H1 (cell line): ENCODE measurements at regions not wholly inside any gene's neighbourhood (a gene's known extent, or its start where the extent isn't known, plus 50 kb on each side); places are given as distances from the start of the nearest gene placed in this dataset.

Experiments
- CTCF ChIA-PET: fragments of 300-600 bp; sonication (Branson Sonifier 250); formaldehyde crosslinking; loops from one replicate; lab custom pipeline; 2021; ENCODE audit not compliant: partially characterized antibody; lab: Charles Lee
- POLR2A ChIA-PET: fragments of 300-600 bp; sonication (Branson Sonifier 250); formaldehyde crosslinking; loops from one replicate; lab custom pipeline; 2021; ENCODE audit warnings: inconsistent platforms; ENCODE audit not compliant: partially characterized antibody; lab: Charles Lee
- DNase-seq, 2 experiments: peaks; one replicate each; pipeline versions ENCODE4 v3.0.0 to v3.0.0-alpha.2; 2010 to 2022; ENCODE audit warnings: low spot score in 2 of 2, low read depth in 1 of 2, mixed read lengths in 1 of 2
- FAIRE-seq: peaks from 2 replicates; lab custom pipeline; 2011; peaks lifted over from hg19 to GRCh38; lab: Jason Lieb, UNC
- H2AFZ ChIP-seq: 2 replicates; pipeline ENCODE4 v1.8.1; 2012; ENCODE audit warnings: low read length, inconsistent platforms
- H2AK5ac ChIP-seq: 2 replicates; pipeline ENCODE4 v1.6.1; 2013; ENCODE audit warnings: low read depth, low read length
- H2BK120ac ChIP-seq: replicated peaks from 2 replicates; pipeline ENCODE3; 2013; ENCODE audit warnings: low read depth, low read length, inconsistent platforms
- H2BK12ac ChIP-seq: 2 replicates; pipeline ENCODE4 v1.6.1; 2013; ENCODE audit warnings: low read depth, low read length
- H2BK15ac ChIP-seq: 2 replicates; pipeline ENCODE4 v1.6.1; 2013; ENCODE audit warnings: low read length
- H2BK20ac ChIP-seq: 2 replicates; pipeline ENCODE4 v1.6.1; 2013; ENCODE audit warnings: low read length
- H2BK5ac ChIP-seq: 2 replicates; pipeline ENCODE4 v1.6.1; 2013; ENCODE audit warnings: low read depth, low read length
- H3K14ac ChIP-seq: 2 replicates; pipeline ENCODE4 v1.6.1; 2013; ENCODE audit warnings: inconsistent platforms; ENCODE audit not compliant: insufficient read length
- H3K18ac ChIP-seq: 2 replicates; pipeline ENCODE4 v1.6.1; 2013; ENCODE audit warnings: low read length; ENCODE audit errors: extremely low read depth
- H3K23ac ChIP-seq: 2 replicates; pipeline ENCODE4 v1.6.1; 2013; ENCODE audit warnings: inconsistent platforms; ENCODE audit not compliant: insufficient read length
- H3K23me2 ChIP-seq: 2 replicates; pipeline ENCODE4 v1.6.1; 2013; ENCODE audit warnings: low read depth, low read length
- H3K27ac ChIP-seq: 2 replicates; pipeline ENCODE4 v1.6.1; 2011; ENCODE audit warnings: low read depth, low read length, inconsistent platforms
- H3K27me3 ChIP-seq, 4 experiments: replicated peaks in 1 of 4; 1 replicate in 1 of 4; 2 replicates in 3 of 4; pipeline versions ENCODE4 v1.6.1 to v1.8.1; 2011 to 2013; ENCODE audit warnings: low read length in 3 of 4, mild to moderate bottlenecking in 3 of 4, inconsistent platforms in 2 of 4, mixed read lengths in 2 of 4, moderate library complexity in 1 of 4; ENCODE audit not compliant: control insufficient read depth in 3 of 4, insufficient read depth in 3 of 4; ENCODE audit errors: extremely low read depth in 1 of 4
- H3K36me3 ChIP-seq, 4 experiments: 2 replicates each; pipeline versions ENCODE4 v1.6.1 to v1.8.1; 2011 to 2013; ENCODE audit warnings: mild to moderate bottlenecking in 4 of 4, low read length in 3 of 4, moderate library complexity in 2 of 4, control low read depth in 1 of 4, inconsistent platforms in 1 of 4; ENCODE audit not compliant: insufficient read depth in 4 of 4, control insufficient read depth in 2 of 4
- H3K4ac ChIP-seq: replicated peaks from 2 replicates; pipeline ENCODE3; 2013; ENCODE audit warnings: low read length, low read depth, mixed read lengths, inconsistent platforms; ENCODE audit not compliant: insufficient read length
- H3K4me1 ChIP-seq, 4 experiments: replicated peaks in 1 of 4; 1 replicate in 1 of 4; 2 replicates in 3 of 4; pipeline versions ENCODE4 v1.6.1 to v1.8.1; 2011 to 2013; ENCODE audit warnings: low read length in 3 of 4, inconsistent platforms in 2 of 4, mixed read lengths in 1 of 4; ENCODE audit not compliant: insufficient read depth in 4 of 4, control insufficient read depth in 3 of 4
- H3K4me2 ChIP-seq, 2 experiments: 2 replicates each; pipeline versions ENCODE4 v1.6.1 to v1.8.1; 2011 to 2013; ENCODE audit warnings: low read depth in 2 of 2, low read length in 2 of 2, control low read depth in 1 of 2, inconsistent platforms in 1 of 2, mild to moderate bottlenecking in 1 of 2; ENCODE audit not compliant: insufficient read depth in 1 of 2
- H3K4me3 ChIP-seq, 4 experiments: fragments of 200-600, 300-600 bp in 1 of 4; sonication (generic), shearing (Covaris generic), sonication (Bioruptor Twin) in 1 of 4; 2 replicates each; pipeline versions ENCODE4 v1.5.1 to v1.8.1; 2011 to 2016; ENCODE audit warnings: low read length in 4 of 4, low read depth in 3 of 4, control low read depth in 2 of 4, inconsistent platforms in 2 of 4, mild to moderate bottlenecking in 2 of 4, mixed read lengths in 1 of 4, moderate library complexity in 1 of 4; ENCODE audit not compliant: insufficient read depth in 2 of 4; ENCODE audit errors: extremely low read depth in 1 of 4
- H3K56ac ChIP-seq: replicated peaks from 2 replicates; pipeline ENCODE3; 2013; ENCODE audit warnings: low read depth, mild to moderate bottlenecking, mixed read lengths, low read length, inconsistent platforms; ENCODE audit not compliant: insufficient read length
- H3K79me1 ChIP-seq: 2 replicates; pipeline ENCODE4 v1.6.1; 2013; ENCODE audit warnings: low read depth, low read length, control low read depth
- H3K79me2 ChIP-seq, 2 experiments: 2 replicates each; pipeline versions ENCODE4 v1.6.1 to v1.8.1; 2012 to 2013; ENCODE audit warnings: low read length in 2 of 2, mild to moderate bottlenecking in 2 of 2, inconsistent platforms in 1 of 2; ENCODE audit not compliant: insufficient read depth in 2 of 2, control insufficient read depth in 1 of 2
- H3K9ac ChIP-seq, 4 experiments: replicated peaks in 1 of 4; 1 replicate in 1 of 4; 2 replicates in 3 of 4; pipeline versions ENCODE4 v1.6.1 to v1.8.1; 2011 to 2013; ENCODE audit warnings: low read depth in 3 of 4, low read length in 3 of 4, control low read depth in 2 of 4, mild to moderate bottlenecking in 2 of 4, moderate library complexity in 2 of 4, inconsistent platforms in 1 of 4; ENCODE audit errors: extremely low read depth in 1 of 4
- H3K9me3 ChIP-seq, 2 experiments: 2 replicates each; pipeline versions ENCODE4 v1.6.1 to v1.8.1; 2012 to 2013; ENCODE audit warnings: mild to moderate bottlenecking in 2 of 2, moderate library complexity in 2 of 2, control low read depth in 1 of 2, inconsistent platforms in 1 of 2, low read depth in 1 of 2, low read length in 1 of 2, mixed read lengths in 1 of 2; ENCODE audit not compliant: insufficient read depth in 2 of 2
- H4K20me1 ChIP-seq, 2 experiments: replicated peaks in 1 of 2; 2 replicates each; pipeline versions ENCODE3 to v1.8.1; 2011 to 2013; ENCODE audit warnings: inconsistent platforms in 2 of 2, low read length in 2 of 2, mild to moderate bottlenecking in 1 of 2; ENCODE audit not compliant: insufficient read depth in 2 of 2, control insufficient read depth in 1 of 2
- H4K5ac ChIP-seq: 2 replicates; pipeline ENCODE4 v1.6.1; 2013; ENCODE audit warnings: low read length, low read depth, mixed read lengths, inconsistent platforms; ENCODE audit not compliant: insufficient read length
- H4K8ac ChIP-seq: 2 replicates; pipeline ENCODE4 v1.8.0; 2013; ENCODE audit warnings: mild to moderate bottlenecking, moderate library complexity, low read length, inconsistent platforms; ENCODE audit not compliant: insufficient read depth; ENCODE audit errors: extremely low read depth
- H4K91ac ChIP-seq: replicated peaks from 2 replicates; pipeline ENCODE3; 2013; ENCODE audit warnings: low read length, mixed read lengths, inconsistent platforms; ENCODE audit not compliant: insufficient read length
- CBX8 ChIP-seq: fragments of 300-800, 300-1000 bp; sonication (generic); IDR thresholded peaks from 2 replicates; pipeline ENCODE4 v1.7.1; 2016; ENCODE audit warnings: low read depth, low read length, borderline replicate concordance
- CHD2 ChIP-seq: IDR thresholded peaks from 2 replicates; pipeline ENCODE4 v1.6.1; 2012; ENCODE audit warnings: low read length, improper control_type of control experiment
- MAFK ChIP-seq: IDR thresholded peaks from 2 replicates; pipeline ENCODE4 v1.6.1; 2012; ENCODE audit warnings: low read depth, mild to moderate bottlenecking, improper control_type of control experiment, low read length
- YY1 ChIP-seq: IDR thresholded peaks from 2 replicates; pipeline ENCODE4 v1.6.1; 2011; ENCODE audit warnings: low read depth, mild to moderate bottlenecking, low read length
- WGBS, 2 experiments: shearing (Covaris generic) in 1 of 2; methylation state at CpG; one replicate each; pipeline versions ENCODE4 v1.1.6 to v1.1.7; 2013 to 2015; ENCODE audit warnings: low lambda C conversion rate in 2 of 2, mixed read lengths in 2 of 2, inconsistent platforms in 1 of 2, low coverage in 1 of 2, missing lambda C conversion rate in 1 of 2; ENCODE audit not compliant: insufficient replicate concordance in 2 of 2, insufficient coverage in 1 of 2, insufficient read length in 1 of 2; ENCODE audit errors: extremely low coverage in 1 of 2, missing lambda C conversion rate in 1 of 2; 5-methylcytosine and 5-hydroxymethylcytosine counted together

GRCh38 chr4:131026771-131027170 lies 1930.8 kb downstream of the C4orf33 start:
- Histone ChIP-seq H3K36me3 (no peaks in the 10 kb centered on the region), H4K5ac (no peak overlapping the region), H3K56ac (no peak overlapping the region), H4K8ac (no peak overlapping the region), H3K9ac (no peak overlapping the region), H2BK5ac (no peak overlapping the region), H2BK12ac (no peak overlapping the region), H2BK120ac (no peak overlapping the region), H2AK5ac (no peak overlapping the region), H3K18ac (no peak overlapping the region), H4K20me1 (no peaks in the 10 kb centered on the region), H3K23ac (no peak overlapping the region), H3K14ac (no peak overlapping the region), H3K4me3 (no peak overlapping the region), H3K79me1 (no peaks in the 10 kb centered on the region), H4K91ac (no peak overlapping the region), H3K4me2 (no peak overlapping the region), H2BK20ac (no peak overlapping the region), H3K23me2 (no peaks in the 10 kb centered on the region), H3K27me3 (no peaks in the 10 kb centered on the region), H2BK15ac (no peak overlapping the region), H3K79me2 (no peaks in the 10 kb centered on the region), H3K9me3 (no peaks in the 10 kb centered on the region; a peak in 1 of 4 replicates), H3K27ac (no peak overlapping the region), H2AFZ (no peak overlapping the region), H3K4me1 (no peaks in the 10 kb centered on the region), H3K4ac (no peak overlapping the region)
- peak; percentile 68 for TF ChIP-seq MAFK
- no peak for TF ChIP-seq CBX8
- no peak for TF ChIP-seq CHD2
- TF ChIP-seq YY1, result no peak
- DNase-seq (no peak), FAIRE-seq (no peak)
- ChIA-PET CTCF (no interaction called here), POLR2A (no interaction called here)
- 96% methylated on average over 9 of the region's 9 CpGs; no CpG with 5 or more reads in 1 of the 2 experiments for WGBS, 2 experiments
